Caco-2 (cell line): ENCODE measurements at regions not wholly inside any gene's neighbourhood (a gene's known extent, or its start where the extent isn't known, plus 50 kb on each side); places are given as distances from the start of the nearest gene placed in this dataset.

Source experiments
- BruUV-seq: library from RNA; stranded (reverse); fragments of 400-500 nt; replicated peaks from 2 replicates; lab custom pipeline; 2021; lab: Mats Ljungman, UMichigan
- CTCF ChIA-PET: fragments of 300-600 bp; sonication (Branson Sonifier 250); formaldehyde crosslinking; loops from one replicate; lab custom pipeline; 2022; ENCODE audit warnings: antibody characterized with exemption; lab: Charles Lee
- POLR2A ChIA-PET: fragments of 300-600 bp; sonication (Branson Sonifier 250); formaldehyde crosslinking; loops from one replicate; lab custom pipeline; 2022; ENCODE audit warnings: antibody characterized with exemption; lab: Charles Lee
- DNase-seq, 2 experiments: peaks; one replicate each; pipeline versions ENCODE4 v3.0.0 to v3.0.0-alpha.2; 2020 to 2022
- H3K27me3 ChIP-seq: replicated peaks from 2 replicates; pipeline ENCODE4 v1.6.0; 2011; ENCODE audit warnings: low read length; ENCODE audit not compliant: control insufficient read depth, insufficient read depth
- H3K36me3 ChIP-seq: 2 replicates; pipeline ENCODE4 v1.5.1; 2011; ENCODE audit warnings: low read length; ENCODE audit not compliant: control insufficient read depth, insufficient read depth
- H3K4me1 ChIP-seq: fragments of 250-450 bp; sonication (Bioruptor Pico); 2 replicates; pipeline ENCODE4 v1.5.1; 2020; ENCODE audit warnings: mild to moderate bottlenecking
- H3K4me3 ChIP-seq: 2 replicates; pipeline ENCODE4 v1.5.1; 2011; ENCODE audit warnings: low read depth, mild to moderate bottlenecking, control low read depth, low read length
- H3K9me3 ChIP-seq: fragments of 250-450 bp; sonication (Bioruptor Pico); 2 replicates; pipeline ENCODE4 v1.5.1; 2020; ENCODE audit warnings: mild to moderate bottlenecking, moderate library complexity
- H3K27ac Mint-ChIP-seq: one replicate; pipeline ENCODE4 v1.8.0; 2022; ENCODE audit warnings: mixed read lengths; ENCODE audit not compliant: unreplicated experiment
- H3K27me3 Mint-ChIP-seq: one replicate; pipeline ENCODE4 v1.8.0; 2022; ENCODE audit warnings: mixed read lengths; ENCODE audit not compliant: insufficient read depth, unreplicated experiment
- H3K36me3 Mint-ChIP-seq: one replicate; pipeline ENCODE4 v1.8.0; 2022; ENCODE audit warnings: mild to moderate bottlenecking, mixed read lengths; ENCODE audit not compliant: insufficient read depth, unreplicated experiment
- H3K4me1 Mint-ChIP-seq: one replicate; pipeline ENCODE4 v1.8.0; 2022; ENCODE audit warnings: low read depth, mixed read lengths; ENCODE audit not compliant: unreplicated experiment
- H3K4me3 Mint-ChIP-seq: one replicate; pipeline ENCODE4 v1.8.0; 2022; ENCODE audit warnings: mild to moderate bottlenecking, moderate library complexity, mixed read lengths; ENCODE audit not compliant: unreplicated experiment
- H3K9me3 Mint-ChIP-seq: one replicate; pipeline ENCODE4 v1.8.0; 2022; ENCODE audit warnings: mixed read lengths; ENCODE audit not compliant: unreplicated experiment
- CTCF ChIP-seq, 2 experiments: fragments of 200-600 bp in 1 of 2; IDR thresholded peaks; 1 replicate in 1 of 2; 2 replicates in 1 of 2; pipeline versions ENCODE4 v1.5.1 to v1.8.0; 2011 to 2022; ENCODE audit warnings: antibody characterized with exemption in 1 of 2, control low read depth in 1 of 2, inconsistent platforms in 1 of 2, low read depth in 1 of 2, low read length in 1 of 2, mild to moderate bottlenecking in 1 of 2, moderate library complexity in 1 of 2; ENCODE audit not compliant: insufficient read depth in 1 of 2, severe bottlenecking in 1 of 2, unreplicated experiment in 1 of 2
- intact Hi-C: fragments of 100-400 bp; cut with micrococcal nuclease; formaldehyde crosslinking; loops from one replicate; pipeline ENCODE4 v1.10.0; 2022; ENCODE audit not compliant: unreplicated experiment

GRCh38 chr2:51718881-51719280 lies 686.9 kb upstream of the NRXN1 start:
- Mint-ChIP-seq H3K27me3 (peaks cover 3% of the 10 kb centered on the region), H3K36me3 (no peaks in the 10 kb centered on the region), H3K4me3 (no peak overlapping the region), H3K9me3 (peaks cover 4% of the 10 kb centered on the region), H3K27ac (no peak overlapping the region), H3K4me1 (no peaks in the 10 kb centered on the region)
- intact Hi-C loops = no loop called here
- DNase-seq = no peak
- peaks cover under 1% of the 10 kb centered on the region; the same call in 1 of the 2 replicates for H3K9me3 ChIP-seq
- CTCF ChIA-PET = no interaction called here
- no peaks in the 10 kb centered on the region for H3K4me1 ChIP-seq
- POLR2A ChIA-PET = no interaction called here
- no peak for TF ChIP-seq CTCF (IDR thresholded peaks at IDR 0.05; ENCODE audit: insufficient read depth in 1 of 2, low read depth in 1 of 2, low read length in 1 of 2, severe bottlenecking in 1 of 2, unreplicated experiment in 1 of 2)
- H3K27me3 ChIP-seq = no peaks in the 10 kb centered on the region
- no peaks in the 10 kb centered on the region for H3K36me3 ChIP-seq
- no peak overlapping the region for H3K4me3 ChIP-seq
- BruUV-seq = no TSS peak

DNA sequence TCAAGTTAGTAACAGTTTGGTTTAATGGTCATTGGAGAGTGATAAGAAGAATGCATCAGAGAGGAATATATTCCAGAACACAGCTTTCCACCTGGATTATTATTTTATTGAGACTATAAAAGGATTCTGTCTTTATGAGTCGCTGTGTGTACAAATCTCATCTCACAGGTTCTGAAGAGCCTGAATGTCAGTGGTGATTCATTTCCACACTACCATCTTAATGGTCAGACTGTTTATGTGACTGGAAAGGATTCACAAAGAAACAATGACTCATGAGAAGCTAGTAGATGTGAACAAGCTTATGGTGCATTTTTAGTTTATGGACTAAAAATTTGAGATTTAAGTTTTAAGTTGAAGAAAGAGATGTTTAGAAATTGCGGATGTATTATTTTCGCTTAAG lies 685.4 kb upstream of the NRXN1 start:
- no peaks in the 10 kb centered on the region for H3K36me3 ChIP-seq
- Mint-ChIP-seq H3K4me1 (no peaks in the 10 kb centered on the region), H3K27ac (no peak overlapping the region), H3K27me3 (no peaks in the 10 kb centered on the region), H3K4me3 (no peak overlapping the region), H3K9me3 (peaks cover 13% of the 10 kb centered on the region), H3K36me3 (no peaks in the 10 kb centered on the region)
- CTCF ChIA-PET = no interaction called here
- no peak overlapping the region for H3K4me3 ChIP-seq
- intact Hi-C loops = no loop called here
- no peak for DNase-seq
- TF ChIP-seq CTCF (IDR thresholded peaks at IDR 0.05; ENCODE audit: insufficient read depth in 1 of 2, low read depth in 1 of 2, low read length in 1 of 2, severe bottlenecking in 1 of 2, unreplicated experiment in 1 of 2) = no peak
- H3K9me3 ChIP-seq = peaks cover 4% of the 10 kb centered on the region; the same call in 1 of the 2 replicates
- BruUV-seq = no TSS peak
- no peaks in the 10 kb centered on the region for H3K27me3 ChIP-seq
- POLR2A ChIA-PET = no interaction called here
- H3K4me1 ChIP-seq = no peaks in the 10 kb centered on the region

- Histone ChIP-seq H3K27me3 (no peaks in the 10 kb centered on the region), H3K36me3 (no peaks in the 10 kb centered on the region), H3K4me3 (no peak overlapping the region), H3K4me1 (no peaks in the 10 kb centered on the region), H3K9me3 (peaks cover 4% of the 10 kb centered on the region; the same call in 1 of the 2 replicates)
- Mint-ChIP-seq H3K4me1 (no peaks in the 10 kb centered on the region), H3K27ac (no peak overlapping the region), H3K4me3 (no peak overlapping the region), H3K27me3 (peaks cover 3% of the 10 kb centered on the region), H3K36me3 (no peaks in the 10 kb centered on the region), H3K9me3 (peaks cover 13% of the 10 kb centered on the region)
- TF ChIP-seq CTCF (IDR thresholded peaks at IDR 0.05; ENCODE audit: insufficient read depth in 1 of 2, low read depth in 1 of 2, low read length in 1 of 2, severe bottlenecking in 1 of 2, unreplicated experiment in 1 of 2) = no peak
- ChIA-PET CTCF (no interaction called here), POLR2A (no interaction called here)
- DNase-seq = no peak
- intact Hi-C loops = loop anchor here (5.0 kb wide), 1 partner anchor 1174 kb away; no protein-coding TSS in a partner anchor
- BruUV-seq = no TSS peak
Observed at GRCh38 chr2:51711766-51712165, 679.8 kb upstream of the NRXN1 start.
